Activated naive CD4-positive, alpha-beta T cell treated with anti-CD3 and anti-CD28 coated beads, Interleukin-2, amount 50 U/mL, for 72 hours (primary cell): ENCODE measurements at regions not wholly inside any gene's neighbourhood (a gene's known extent, or its start where the extent isn't known, plus 50 kb on each side); places are given as distances from the start of the nearest gene placed in this dataset.
"Not testable (repeated sequence)": the region's sequence is repeated elsewhere in the genome, so short reads cannot be mapped to it uniquely, and the experiment has no call there.

Source experiments
- ATAC-seq, 2 donors: fragments of 150-1000 bp; cut with Tn5 transposase; 2 replicates each; pipeline ENCODE4 v1.10.0; 2021; ENCODE audit warnings: mild to moderate bottlenecking in 2 of 2, moderate library complexity in 2 of 2
- DNase-seq, 2 donors: peaks; one replicate each; pipeline ENCODE4 v3.0.0; 2021 to 2022; ENCODE audit warnings: low spot score in 2 of 2
- H3K27ac Mint-ChIP-seq, 2 donors: one replicate each; pipeline ENCODE4 v1.8.0; 2022; ENCODE audit warnings: mild to moderate bottlenecking in 2 of 2, mixed read lengths in 2 of 2
- H3K36me3 Mint-ChIP-seq, 2 donors: one replicate each; pipeline ENCODE4 v1.8.0; 2022; ENCODE audit warnings: mixed read lengths in 2 of 2
- H3K9me3 Mint-ChIP-seq, 2 donors: one replicate each; pipeline ENCODE4 v1.8.0; 2022; ENCODE audit warnings: mixed read lengths in 2 of 2

- ATAC-seq (peak in 1 of 2 donors; percentile 71), DNase-seq (no peak)
- Mint-ChIP-seq H3K36me3 (no peaks in the 10 kb centered on the region), H3K27ac (no peak overlapping the region), H3K9me3 (peaks cover 8 to 15% of the 10 kb centered on the region in 2 donors)
These were observed 2724.7 kb downstream of the PCDH9 start for GRCh38 chr13:64505336-64505910.

GRCh38 chr13:64488731-64489130 is 2741.4 kb downstream of the PCDH9 start:
- DNase-seq (no peak), ATAC-seq (no peak)
- Mint-ChIP-seq H3K9me3 (peaks cover 6% of the 10 kb centered on the region in 2 donors), H3K27ac (no peak overlapping the region), H3K36me3 (no peaks in the 10 kb centered on the region)

- Mint-ChIP-seq H3K36me3 (no peaks in the 10 kb centered on the region), H3K9me3 (peaks cover 0 to 12% of the 10 kb centered on the region in 2 donors), H3K27ac (no peak overlapping the region)
- ATAC-seq: no peak
- no peak for DNase-seq
These were observed 2747.8 kb downstream of the PCDH9 start for GRCh38 chr13:64482373-64482772.

GRCh38 chr13:64480672-64481071 is 2749.5 kb downstream of the PCDH9 start:
- no peak for ATAC-seq
- no peaks in the 10 kb centered on the region for H3K36me3 Mint-ChIP-seq
- H3K27ac Mint-ChIP-seq: no peak overlapping the region
- H3K9me3 Mint-ChIP-seq: peaks cover 5 to 18% of the 10 kb centered on the region in 2 donors
- DNase-seq: no peak

GRCh38 chr13:64480211-64480610 is 2749.9 kb downstream of the PCDH9 start:
- no peak overlapping the region for H3K27ac Mint-ChIP-seq
- ATAC-seq: no peak
- peaks cover 5 to 18% of the 10 kb centered on the region in 2 donors for H3K9me3 Mint-ChIP-seq
- H3K36me3 Mint-ChIP-seq: no peaks in the 10 kb centered on the region
- no peak for DNase-seq

GRCh38 chr13:64477146-64477545 is 2753.0 kb downstream of the PCDH9 start:
- Mint-ChIP-seq H3K27ac (no peak overlapping the region), H3K9me3 (peaks cover 5 to 8% of the 10 kb centered on the region in 2 donors), H3K36me3 (no peaks in the 10 kb centered on the region)
- no peak for DNase-seq
- no peak for ATAC-seq

- H3K27ac Mint-ChIP-seq, H3K9me3 Mint-ChIP-seq, H3K36me3 Mint-ChIP-seq, ATAC-seq, DNase-seq: not testable (repeated sequence)
These were observed 2754.0 kb downstream of the PCDH9 start for GRCh38 chr13:64476041-64476568.

- no peak for ATAC-seq
- H3K36me3 Mint-ChIP-seq: no peaks in the 10 kb centered on the region
- DNase-seq: no peak
- H3K9me3 Mint-ChIP-seq: peaks cover 5 to 7% of the 10 kb centered on the region in 2 donors
- no peak overlapping the region for H3K27ac Mint-ChIP-seq
These were observed 2758.2 kb downstream of the PCDH9 start for GRCh38 chr13:64471916-64472315.

- no peak overlapping the region for H3K27ac Mint-ChIP-seq
- DNase-seq (no peak), ATAC-seq (no peak)
- H3K9me3 Mint-ChIP-seq: peaks cover 3 to 6% of the 10 kb centered on the region in 2 donors
- H3K36me3 Mint-ChIP-seq: no peaks in the 10 kb centered on the region
These were observed 2759.4 kb downstream of the PCDH9 start for GRCh38 chr13:64470751-64471150.

- DNase-seq (no peak), ATAC-seq (no peak)
- no peaks in the 10 kb centered on the region for H3K36me3 Mint-ChIP-seq
- H3K27ac Mint-ChIP-seq: no peak overlapping the region
- peaks cover 5 to 7% of the 10 kb centered on the region in 2 donors for H3K9me3 Mint-ChIP-seq
These were observed 2770.4 kb downstream of the PCDH9 start for GRCh38 chr13:64459778-64460177.

GRCh38 chr13:64457976-64458375 is 2772.2 kb downstream of the PCDH9 start:
- no peak for DNase-seq
- ATAC-seq: no peak
- Mint-ChIP-seq H3K36me3 (no peaks in the 10 kb centered on the region), H3K9me3 (peaks cover 7 to 8% of the 10 kb centered on the region in 2 donors), H3K27ac (no peak overlapping the region)

GRCh38 chr13:64455124-64455523 is 2775.0 kb downstream of the PCDH9 start:
- DNase-seq: no peak
- ATAC-seq: no peak
- Mint-ChIP-seq H3K27ac (no peak overlapping the region), H3K9me3 (peaks cover 4 to 8% of the 10 kb centered on the region in 2 donors), H3K36me3 (no peaks in the 10 kb centered on the region)

GRCh38 chr13:64453831-64454230 is 2776.3 kb downstream of the PCDH9 start:
- DNase-seq (no peak), ATAC-seq (no peak)
- H3K36me3 Mint-ChIP-seq: no peaks in the 10 kb centered on the region
- no peak overlapping the region for H3K27ac Mint-ChIP-seq
- H3K9me3 Mint-ChIP-seq: peaks cover 0 to 3% of the 10 kb centered on the region in 2 donors

- Mint-ChIP-seq H3K36me3 (no peaks in the 10 kb centered on the region), H3K27ac (no peak overlapping the region), H3K9me3 (peaks cover 4 to 5% of the 10 kb centered on the region in 2 donors)
- DNase-seq: no peak
- ATAC-seq: no peak
These were observed 2783.8 kb downstream of the PCDH9 start for GRCh38 chr13:64446372-64446771.

GRCh38 chr13:64441740-64442139 is 2788.4 kb downstream of the PCDH9 start:
- H3K9me3 Mint-ChIP-seq: peaks cover 0 to under 1% of the 10 kb centered on the region in 2 donors
- ATAC-seq (no peak), DNase-seq (no peak)
- H3K27ac Mint-ChIP-seq: no peak overlapping the region
- H3K36me3 Mint-ChIP-seq: no peaks in the 10 kb centered on the region

- H3K36me3 Mint-ChIP-seq: no peaks in the 10 kb centered on the region
- H3K27ac Mint-ChIP-seq: no peak overlapping the region
- ATAC-seq: no peak
- no peak for DNase-seq
- H3K9me3 Mint-ChIP-seq: peaks cover 4 to 6% of the 10 kb centered on the region in 2 donors
These were observed 2792.1 kb downstream of the PCDH9 start for GRCh38 chr13:64438084-64438483.

GRCh38 chr13:64429691-64430090 is 2800.4 kb downstream of the PCDH9 start:
- ATAC-seq: no peak
- Mint-ChIP-seq H3K9me3 (peaks cover 0 to 3% of the 10 kb centered on the region in 2 donors), H3K36me3 (no peaks in the 10 kb centered on the region), H3K27ac (no peak overlapping the region)
- DNase-seq: no peak

GRCh38 chr13:64428196-64428595 is 2801.9 kb downstream of the PCDH9 start:
- DNase-seq (no peak), ATAC-seq (no peak)
- Mint-ChIP-seq H3K27ac (no peak overlapping the region), H3K36me3 (no peaks in the 10 kb centered on the region), H3K9me3 (peaks cover 0 to 6% of the 10 kb centered on the region in 2 donors)
